Thyroid gland (tissue), 4 donors: ENCODE measurements at regions not wholly inside any gene's neighbourhood (a gene's known extent, or its start where the extent isn't known, plus 50 kb on each side); places are given as distances from the start of the nearest gene placed in this dataset.

Source experiments
- CTCF ChIP-seq, 6 experiments: fragments of 200-600 bp in 3 of 6; fragments of 450-650 bp in 3 of 6; sonication (generic) in 3 of 6; IDR thresholded peaks; one replicate each; pipeline ENCODE4 v1.5.1; 2016 to 2019; ENCODE audit warnings: antibody characterized with exemption in 6 of 6, mild to moderate bottlenecking in 2 of 6, inconsistent platforms in 1 of 6, moderate library complexity in 1 of 6
- POLR2A ChIP-seq, 2 donors: fragments of 450-650 bp; IDR thresholded peaks; one replicate each; pipeline ENCODE4 v1.6.1; 2017; ENCODE audit warnings: antibody characterized with exemption in 2 of 2, mild to moderate bottlenecking in 2 of 2, moderate library complexity in 1 of 2

GRCh38 chr5:136808756-136809155, 443.4 kb upstream of the TRPC7 start:
- no peak for TF ChIP-seq POLR2A (IDR thresholded peaks at IDR 0.05)
- no peak for TF ChIP-seq CTCF (IDR thresholded peaks at IDR 0.05)
